Breast epithelium (tissue), 4 donors: ENCODE measurements at regions not wholly inside any gene's neighbourhood (a gene's known extent, or its start where the extent isn't known, plus 50 kb on each side); places are given as distances from the start of the nearest gene placed in this dataset.

ENCODE experiments used
- DNase-seq, 2 donors: peaks; one replicate each; pipeline ENCODE4 v3.0.0-alpha.2; 2019; ENCODE audit warnings: low spot score in 2 of 2
- H3K27ac ChIP-seq, 2 donors: fragments of 200-600 bp; sonication (generic) in 1 of 2; one replicate each; pipeline ENCODE4 v1.5.1; 2016 to 2019; ENCODE audit warnings: mild to moderate bottlenecking in 1 of 2
- H3K27me3 ChIP-seq, 2 donors: fragments of 200-600 bp; sonication (generic) in 1 of 2; one replicate each; pipeline versions ENCODE4 v1.5.1 to v1.6.0; 2017 to 2019; ENCODE audit warnings: control low read depth in 1 of 2, mild to moderate bottlenecking in 1 of 2
- H3K36me3 ChIP-seq: fragments of 200-600 bp; one replicate; pipeline ENCODE4 v1.5.1; 2019
- H3K4me1 ChIP-seq, 2 donors: fragments of 200-600 bp; sonication (generic); one replicate each; pipeline ENCODE4 v1.5.1; 2016 to 2019; ENCODE audit warnings: control low read depth in 1 of 2
- H3K4me3 ChIP-seq, 3 donors: fragments of 200-600 bp; sonication (generic); 1 replicate in 2 of 3; 2 replicates in 1 of 3; pipeline ENCODE4 v1.5.1; 2016 to 2019; ENCODE audit warnings: mild to moderate bottlenecking in 3 of 3, moderate library complexity in 2 of 3
- H3K9me3 ChIP-seq, 2 donors: fragments of 200-600 bp; sonication (generic) in 1 of 2; one replicate each; pipeline ENCODE4 v1.5.1; 2016 to 2019; ENCODE audit warnings: control low read depth in 1 of 2
- POLR2A ChIP-seq: fragments of 450-650 bp; IDR thresholded peaks from one replicate; pipeline ENCODE4 v1.6.1; 2016; ENCODE audit warnings: antibody characterized with exemption, mild to moderate bottlenecking, moderate library complexity
- POLR2AphosphoS5 ChIP-seq, 3 donors: sonication (generic); formaldehyde crosslinking; IDR thresholded peaks; one replicate each; pipeline ENCODE4 v1.6.1; 2017; ENCODE audit warnings: antibody characterized with exemption in 3 of 3
- intact Hi-C: fragments of 100-400 bp; cut with DNase I; formaldehyde crosslinking; loops from one replicate; pipeline ENCODE4 v1.15.1; 2023; ENCODE audit warnings: low total_unique reads
- TF ChIP-seq, protein P1 (sequence below), 3 donors: fragments of 450-650 bp; IDR thresholded peaks; one replicate each; pipeline ENCODE4 v1.5.1; 2016 to 2017; ENCODE audit warnings: antibody characterized with exemption in 3 of 3, mild to moderate bottlenecking in 3 of 3, moderate library complexity in 3 of 3

DNA sequence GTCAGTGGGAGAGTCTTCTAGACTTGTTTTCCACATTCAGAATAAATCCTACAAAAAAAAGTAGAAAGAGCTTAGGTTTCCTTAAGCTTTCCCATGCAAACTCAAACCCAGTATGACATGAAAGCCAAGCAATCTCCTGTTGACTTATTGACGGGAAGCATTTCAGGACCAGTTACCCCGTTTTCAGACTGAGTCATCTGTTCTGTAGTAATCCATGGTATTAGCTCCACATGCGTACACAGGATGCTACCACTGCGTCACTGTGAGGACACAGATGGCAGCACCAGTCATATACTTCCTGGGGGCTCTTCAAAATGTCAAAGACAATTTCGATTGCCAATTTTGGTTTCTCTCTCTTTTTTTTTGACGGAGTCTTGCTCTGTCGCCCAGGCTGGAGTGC lies 224.9 kb upstream of the MAD2L1 start:
- Histone ChIP-seq H3K9me3 (no peaks in the 10 kb centered on the region), H3K36me3 (no peaks in the 10 kb centered on the region), H3K27ac (no peak overlapping the region), H3K4me1 (no peaks in the 10 kb centered on the region), H3K27me3 (no peaks in the 10 kb centered on the region), H3K4me3 (no peak overlapping the region)
- TF ChIP-seq POLR2AphosphoS5 (IDR thresholded peaks at IDR 0.05) = no peak
- TF ChIP-seq POLR2A = no peak
- TF ChIP-seq, protein P1, sequence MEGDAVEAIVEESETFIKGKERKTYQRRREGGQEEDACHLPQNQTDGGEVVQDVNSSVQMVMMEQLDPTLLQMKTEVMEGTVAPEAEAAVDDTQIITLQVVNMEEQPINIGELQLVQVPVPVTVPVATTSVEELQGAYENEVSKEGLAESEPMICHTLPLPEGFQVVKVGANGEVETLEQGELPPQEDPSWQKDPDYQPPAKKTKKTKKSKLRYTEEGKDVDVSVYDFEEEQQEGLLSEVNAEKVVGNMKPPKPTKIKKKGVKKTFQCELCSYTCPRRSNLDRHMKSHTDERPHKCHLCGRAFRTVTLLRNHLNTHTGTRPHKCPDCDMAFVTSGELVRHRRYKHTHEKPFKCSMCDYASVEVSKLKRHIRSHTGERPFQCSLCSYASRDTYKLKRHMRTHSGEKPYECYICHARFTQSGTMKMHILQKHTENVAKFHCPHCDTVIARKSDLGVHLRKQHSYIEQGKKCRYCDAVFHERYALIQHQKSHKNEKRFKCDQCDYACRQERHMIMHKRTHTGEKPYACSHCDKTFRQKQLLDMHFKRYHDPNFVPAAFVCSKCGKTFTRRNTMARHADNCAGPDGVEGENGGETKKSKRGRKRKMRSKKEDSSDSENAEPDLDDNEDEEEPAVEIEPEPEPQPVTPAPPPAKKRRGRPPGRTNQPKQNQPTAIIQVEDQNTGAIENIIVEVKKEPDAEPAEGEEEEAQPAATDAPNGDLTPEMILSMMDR (IDR thresholded peaks at IDR 0.05) = no peak
- no peak for DNase-seq
- intact Hi-C loops = loop anchor here (5.0 kb wide), 1 partner anchor 506 kb away; no protein-coding TSS in a partner anchor

DNA sequence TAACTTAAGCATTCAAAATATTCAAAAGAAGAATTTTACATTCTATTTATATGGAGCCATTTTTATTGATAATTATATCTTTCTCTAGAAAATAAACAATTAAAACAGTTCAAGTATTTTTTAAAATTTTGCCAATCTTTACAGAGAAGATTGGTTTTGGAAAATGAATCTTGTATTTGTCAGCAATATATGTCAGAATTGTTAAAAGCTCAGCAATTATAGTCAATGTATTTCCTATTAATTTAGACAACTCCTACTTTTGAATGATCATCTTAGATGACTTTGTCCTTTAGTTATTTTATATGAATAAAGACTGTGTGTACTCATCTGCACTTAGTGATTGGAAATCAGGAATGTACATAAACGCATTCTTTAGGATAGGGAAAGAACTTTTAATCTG lies 223.9 kb upstream of the MAD2L1 start:
- Histone ChIP-seq H3K9me3 (no peaks in the 10 kb centered on the region), H3K27me3 (no peaks in the 10 kb centered on the region), H3K4me3 (no peak overlapping the region), H3K4me1 (no peaks in the 10 kb centered on the region), H3K36me3 (no peaks in the 10 kb centered on the region), H3K27ac (no peak overlapping the region)
- DNase-seq = no peak
- intact Hi-C loops = loop anchor here (5.0 kb wide), 1 partner anchor 507 kb away; no protein-coding TSS in a partner anchor
- TF ChIP-seq, protein P1 (IDR thresholded peaks at IDR 0.05) = no peak
- TF ChIP-seq POLR2AphosphoS5 (IDR thresholded peaks at IDR 0.05) (no peak), POLR2A (no peak)

DNA sequence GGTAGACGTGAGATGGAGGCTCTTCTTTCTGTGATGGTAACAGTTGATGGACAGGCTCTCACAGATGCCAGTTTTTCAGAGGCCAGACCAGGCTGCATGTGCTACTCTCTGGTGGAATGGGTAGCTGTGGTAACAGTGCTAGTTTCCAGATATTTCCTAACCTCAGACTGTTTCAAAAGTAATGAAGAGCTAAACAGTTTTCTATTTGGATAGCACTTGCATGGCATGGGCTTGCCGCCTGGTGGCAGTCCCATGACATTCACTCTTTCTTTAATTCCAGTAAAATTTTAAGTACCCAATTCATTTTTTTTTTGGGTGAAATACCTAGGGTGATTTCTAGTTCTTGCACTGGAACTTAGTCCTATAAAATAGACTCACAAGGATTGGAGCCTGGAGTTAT lies 220.2 kb upstream of the MAD2L1 start:
- TF ChIP-seq, protein P1 (IDR thresholded peaks at IDR 0.05) = no peak
- TF ChIP-seq POLR2A = no peak
- no peak for TF ChIP-seq POLR2AphosphoS5 (IDR thresholded peaks at IDR 0.05)
- Histone ChIP-seq H3K27me3 (no peaks in the 10 kb centered on the region), H3K9me3 (no peaks in the 10 kb centered on the region), H3K27ac (no peak overlapping the region), H3K4me3 (no peak overlapping the region), H3K36me3 (no peaks in the 10 kb centered on the region), H3K4me1 (no peaks in the 10 kb centered on the region)
- intact Hi-C loops = no loop called here
- DNase-seq = no peak

DNA sequence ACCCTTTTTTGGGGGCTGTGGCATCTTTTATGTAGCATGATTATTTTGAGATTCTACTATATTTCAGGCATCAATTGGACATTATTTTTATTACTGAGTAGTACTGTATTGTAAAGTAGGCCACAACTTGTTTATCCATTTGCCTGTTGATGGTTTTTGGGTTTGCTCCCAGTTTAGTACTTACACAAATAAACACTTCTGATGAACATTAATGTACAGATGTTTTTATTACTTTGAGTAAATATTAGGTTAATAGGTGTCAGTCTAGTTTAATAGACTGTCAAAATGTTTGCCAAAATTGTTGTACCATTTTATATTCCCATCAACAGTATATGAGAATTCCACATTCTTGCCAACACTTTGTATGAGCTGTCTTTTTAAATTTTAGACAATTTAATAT lies 214.9 kb upstream of the MAD2L1 start:
- no peak overlapping the region for H3K4me3 ChIP-seq
- TF ChIP-seq, protein P1 (IDR thresholded peaks at IDR 0.05) = no peak
- TF ChIP-seq POLR2A (no peak), POLR2AphosphoS5 (IDR thresholded peaks at IDR 0.05) (no peak)
- H3K27me3 ChIP-seq = no peaks in the 10 kb centered on the region
- H3K9me3 ChIP-seq = no peaks in the 10 kb centered on the region
- H3K27ac ChIP-seq = no peak overlapping the region
- H3K36me3 ChIP-seq = no peaks in the 10 kb centered on the region
- intact Hi-C loops = no loop called here
- H3K4me1 ChIP-seq = no peaks in the 10 kb centered on the region
- no peak for DNase-seq

DNA sequence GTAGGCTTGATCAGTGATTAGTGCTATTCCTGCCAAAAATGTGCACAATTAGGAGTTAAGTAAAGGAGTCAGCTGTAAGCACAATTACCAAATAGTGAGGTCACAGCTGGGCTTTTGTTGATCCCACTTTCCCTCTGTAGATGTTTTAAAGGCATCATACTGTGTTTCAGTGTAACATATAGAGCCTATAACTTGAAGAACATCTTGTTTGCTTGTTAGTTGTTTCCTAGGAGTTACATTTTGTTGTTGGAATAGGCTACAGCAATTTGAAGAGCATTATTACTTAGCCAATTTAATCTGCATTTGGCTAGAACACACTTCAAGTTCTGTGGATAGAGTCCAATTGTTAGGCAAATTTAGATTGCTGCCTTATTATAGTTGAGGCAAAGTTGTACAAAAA lies 210.7 kb upstream of the MAD2L1 start:
- no peak for DNase-seq
- Histone ChIP-seq H3K9me3 (no peaks in the 10 kb centered on the region), H3K27me3 (no peaks in the 10 kb centered on the region), H3K4me3 (no peak overlapping the region), H3K27ac (peak overlapping the region in 1 of 2 donors; percentile 25), H3K36me3 (no peaks in the 10 kb centered on the region), H3K4me1 (no peaks in the 10 kb centered on the region)
- intact Hi-C loops = no loop called here
- no peak for TF ChIP-seq POLR2A
- TF ChIP-seq, protein P1 (IDR thresholded peaks at IDR 0.05) = no peak
- TF ChIP-seq POLR2AphosphoS5 (IDR thresholded peaks at IDR 0.05) = no peak
